ENCODE measurements at regions not wholly inside any gene's neighbourhood (a gene's known extent, or its start where the extent isn't known, plus 50 kb on each side); places are given as distances from the start of the nearest gene placed in this dataset.

DNA sequence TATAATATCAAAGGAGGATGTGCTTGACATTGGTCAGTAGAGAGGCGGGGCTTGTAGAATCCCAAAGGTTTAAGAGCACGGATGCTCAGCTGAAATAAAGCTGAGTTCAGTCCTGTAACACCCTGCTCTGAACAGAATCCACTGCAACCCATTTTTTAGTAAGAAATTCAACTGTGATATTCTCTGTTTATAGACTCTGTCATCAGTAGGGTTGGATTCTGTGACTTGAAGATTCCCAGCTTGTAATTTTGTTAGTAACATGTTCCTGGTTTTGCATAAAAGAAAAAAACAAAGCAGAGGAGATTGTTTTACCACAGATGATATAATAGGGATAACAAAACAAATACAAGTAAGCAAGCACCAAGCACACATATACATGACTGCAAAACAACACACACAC lies 324.6 kb upstream of the NR2F2 start:
- no peak for TF ChIP-seq CTCF (conservative IDR thresholded peaks at IDR 0.05; ENCODE audit: low read depth, low read length)
- no peak for TF ChIP-seq EZH2 (IDR thresholded peaks at IDR 0.05; ENCODE audit: borderline replicate concordance, low read depth, low read length, poor library complexity, severe bottlenecking)
